Neural progenitor cell (in vitro differentiated cells): ENCODE measurements at regions not wholly inside any gene's neighbourhood (a gene's known extent, or its start where the extent isn't known, plus 50 kb on each side); places are given as distances from the start of the nearest gene placed in this dataset.

Experiments
- EZH2 ChIP-seq: fragments of 200-600 bp; sonication (generic); IDR thresholded peaks from 2 replicates; pipeline ENCODE4 v1.6.1; 2017; ENCODE audit warnings: antibody characterized with exemption, mild to moderate bottlenecking, moderate library complexity
- TF ChIP-seq, protein P1 (sequence below): fragments of 200-600 bp; sonication (generic); IDR thresholded peaks from 2 replicates; pipeline ENCODE4 v1.5.1; 2017; ENCODE audit warnings: antibody characterized with exemption, mild to moderate bottlenecking

DNA sequence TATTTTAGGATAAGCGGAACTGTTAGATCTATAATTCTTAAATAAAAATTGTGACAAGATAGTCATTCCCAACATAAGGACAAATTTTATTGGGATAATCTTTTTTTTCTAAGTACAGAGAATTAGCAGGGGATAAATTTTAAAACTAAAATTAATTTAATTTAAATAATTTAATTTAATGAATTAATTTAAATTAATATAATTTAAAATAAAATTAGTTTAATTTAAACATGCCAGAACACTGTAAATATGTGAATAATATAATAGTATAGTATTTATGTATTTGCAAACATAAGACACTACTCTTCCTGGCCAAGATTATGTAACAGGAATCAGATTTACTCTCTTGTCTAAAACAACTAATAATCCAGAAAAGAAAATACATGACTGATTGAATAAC, 1055.9 kb downstream of the PDHA2 start:
- TF ChIP-seq, protein P1, sequence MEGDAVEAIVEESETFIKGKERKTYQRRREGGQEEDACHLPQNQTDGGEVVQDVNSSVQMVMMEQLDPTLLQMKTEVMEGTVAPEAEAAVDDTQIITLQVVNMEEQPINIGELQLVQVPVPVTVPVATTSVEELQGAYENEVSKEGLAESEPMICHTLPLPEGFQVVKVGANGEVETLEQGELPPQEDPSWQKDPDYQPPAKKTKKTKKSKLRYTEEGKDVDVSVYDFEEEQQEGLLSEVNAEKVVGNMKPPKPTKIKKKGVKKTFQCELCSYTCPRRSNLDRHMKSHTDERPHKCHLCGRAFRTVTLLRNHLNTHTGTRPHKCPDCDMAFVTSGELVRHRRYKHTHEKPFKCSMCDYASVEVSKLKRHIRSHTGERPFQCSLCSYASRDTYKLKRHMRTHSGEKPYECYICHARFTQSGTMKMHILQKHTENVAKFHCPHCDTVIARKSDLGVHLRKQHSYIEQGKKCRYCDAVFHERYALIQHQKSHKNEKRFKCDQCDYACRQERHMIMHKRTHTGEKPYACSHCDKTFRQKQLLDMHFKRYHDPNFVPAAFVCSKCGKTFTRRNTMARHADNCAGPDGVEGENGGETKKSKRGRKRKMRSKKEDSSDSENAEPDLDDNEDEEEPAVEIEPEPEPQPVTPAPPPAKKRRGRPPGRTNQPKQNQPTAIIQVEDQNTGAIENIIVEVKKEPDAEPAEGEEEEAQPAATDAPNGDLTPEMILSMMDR: no peak
- TF ChIP-seq EZH2: no peak
